Fibroblast of skin of abdomen (primary cell): ENCODE measurements at regions not wholly inside any gene's neighbourhood (a gene's known extent, or its start where the extent isn't known, plus 50 kb on each side); places are given as distances from the start of the nearest gene placed in this dataset.
A peak's percentile ranks its signal among the peaks of the same experiment; 100 is the strongest.

Experiments
- DNase-seq: peaks from one replicate; pipeline ENCODE4 v3.0.0-alpha.2; 2013

- DNase-seq = no peak
Measured at GRCh38 chr16:51967646-51968045, 579.3 kb downstream of the TOX3 start.

GRCh38 chr16:51960931-51961330, 586.0 kb downstream of the TOX3 start:
- DNase-seq = no peak

GRCh38 chr16:51953286-51953985, 593.5 kb downstream of the TOX3 start:
- no peak for DNase-seq

- DNase-seq = no peak
Measured at GRCh38 chr16:51952500-51952899, 594.4 kb downstream of the TOX3 start.

- DNase-seq = no peak
Measured at GRCh38 chr16:51951668-51952298, 595.2 kb downstream of the TOX3 start.

GRCh38 chr16:51950118-51950780, 596.7 kb downstream of the TOX3 start:
- no peak for DNase-seq

GRCh38 chr16:51949282-51949681, 597.7 kb downstream of the TOX3 start:
- no peak for DNase-seq

- DNase-seq = no peak
Measured at GRCh38 chr16:51941412-51941811, 605.5 kb downstream of the TOX3 start.

- no peak for DNase-seq
Measured at GRCh38 chr16:51940183-51940582, 606.8 kb downstream of the TOX3 start.

GRCh38 chr16:51939378-51939871, 607.5 kb downstream of the TOX3 start:
- no peak for DNase-seq

GRCh38 chr16:51938861-51939260, 608.1 kb downstream of the TOX3 start:
- no peak for DNase-seq

- no peak for DNase-seq
Measured at GRCh38 chr16:51937771-51938170, 609.2 kb downstream of the TOX3 start.

- no peak for DNase-seq
Measured at GRCh38 chr16:51936846-51937245, 610.1 kb downstream of the TOX3 start.

- DNase-seq = no peak
Measured at GRCh38 chr16:51932317-51932716, 614.6 kb downstream of the TOX3 start.

- DNase-seq = no peak
Measured at GRCh38 chr16:51931653-51932052, 615.3 kb downstream of the TOX3 start.

- DNase-seq = no peak
Measured at GRCh38 chr16:51924744-51925143, 622.2 kb downstream of the TOX3 start.

- no peak for DNase-seq
Measured at GRCh38 chr16:51922476-51922875, 624.5 kb downstream of the TOX3 start.

GRCh38 chr16:51919736-51920135, 627.2 kb downstream of the TOX3 start:
- no peak for DNase-seq

- no peak for DNase-seq
Measured at GRCh38 chr16:51916814-51917213, 630.1 kb downstream of the TOX3 start.

- DNase-seq = no peak
Measured at GRCh38 chr16:51916231-51916630, 630.7 kb downstream of the TOX3 start.

GRCh38 chr16:51907680-51908079, 639.3 kb downstream of the TOX3 start:
- no peak for DNase-seq

GRCh38 chr16:51900221-51900780, 646.6 kb downstream of the TOX3 start:
- DNase-seq = peak; percentile 16

- no peak for DNase-seq
Measured at GRCh38 chr16:51898872-51899271, 648.1 kb downstream of the TOX3 start.
